Endodermal cell (in vitro differentiated cells): ENCODE measurements at regions not wholly inside any gene's neighbourhood (a gene's known extent, or its start where the extent isn't known, plus 50 kb on each side); places are given as distances from the start of the nearest gene placed in this dataset.
A peak's percentile ranks its signal among the peaks of the same experiment; 100 is the strongest.

Experiments
- DNase-seq: peaks from one replicate; pipeline ENCODE4 v3.0.0-alpha.2; 2017
- H3K27ac ChIP-seq: 2 replicates; pipeline ENCODE4 v1.5.1; 2013; ENCODE audit warnings: mild to moderate bottlenecking, low read depth, low read length, moderate library complexity
- H3K27me3 ChIP-seq: 2 replicates; pipeline ENCODE4 v1.6.1; 2013; ENCODE audit warnings: mild to moderate bottlenecking, low read length, moderate library complexity; ENCODE audit not compliant: insufficient read depth, control insufficient read depth, poor library complexity, severe bottlenecking
- H3K36me3 ChIP-seq: 2 replicates; pipeline ENCODE4 v1.7.0; 2013; ENCODE audit warnings: mild to moderate bottlenecking, low read length, moderate library complexity; ENCODE audit not compliant: control insufficient read depth, insufficient read depth
- H3K4me1 ChIP-seq: one replicate; pipeline ENCODE4 v1.7.0; 2013; ENCODE audit warnings: low read length; ENCODE audit not compliant: control insufficient read depth, insufficient read depth
- H3K4me3 ChIP-seq: 2 replicates; pipeline ENCODE4 v1.5.1; 2013; ENCODE audit warnings: mild to moderate bottlenecking, low read length, moderate library complexity
- H3K9ac ChIP-seq: 2 replicates; pipeline ENCODE4 v1.6.1; 2013; ENCODE audit warnings: mild to moderate bottlenecking, low read length, moderate library complexity; ENCODE audit not compliant: poor library complexity, severe bottlenecking; ENCODE audit errors: extremely low read depth
- H3K9me3 ChIP-seq: 2 replicates; pipeline ENCODE4 v1.6.1; 2013; ENCODE audit warnings: mild to moderate bottlenecking, low read length, moderate library complexity; ENCODE audit not compliant: control insufficient read depth
- H3K27ac Mint-ChIP-seq: 2 replicates; pipeline ENCODE4 v1.8.0; 2020; ENCODE audit warnings: mixed read lengths
- H3K27me3 Mint-ChIP-seq: 2 replicates; pipeline ENCODE4 v1.8.0; 2021; ENCODE audit warnings: mild to moderate bottlenecking, mixed read lengths; ENCODE audit not compliant: insufficient read depth
- H3K36me3 Mint-ChIP-seq: 2 replicates; pipeline ENCODE4 v1.8.0; 2020; ENCODE audit warnings: low read depth, mixed read lengths
- H3K4me1 Mint-ChIP-seq: 2 replicates; pipeline ENCODE4 v1.8.0; 2020; ENCODE audit warnings: mixed read lengths
- H3K4me3 Mint-ChIP-seq: 2 replicates; pipeline ENCODE4 v1.8.0; 2020; ENCODE audit warnings: mild to moderate bottlenecking, moderate library complexity, mixed read lengths
- H3K9me3 Mint-ChIP-seq: 2 replicates; pipeline ENCODE4 v1.8.0; 2020; ENCODE audit warnings: mild to moderate bottlenecking, mixed read lengths
- WGBS, 2 experiments: methylation state at CpG; one replicate each; pipeline versions ENCODE4 v1.1.5 to v1.1.7; 2013; ENCODE audit warnings: missing lambda C conversion rate in 2 of 2, mixed read lengths in 1 of 2; ENCODE audit not compliant: insufficient coverage in 1 of 2, insufficient read length in 1 of 2; 5-methylcytosine and 5-hydroxymethylcytosine counted together
- TF ChIP-seq, protein P1 (sequence below): fragments of 200-600 bp; sonication (generic); conservative IDR thresholded peaks from 2 replicates; pipeline ENCODE4 v1.5.0; 2021; ENCODE audit warnings: antibody characterized with exemption, mild to moderate bottlenecking

DNA sequence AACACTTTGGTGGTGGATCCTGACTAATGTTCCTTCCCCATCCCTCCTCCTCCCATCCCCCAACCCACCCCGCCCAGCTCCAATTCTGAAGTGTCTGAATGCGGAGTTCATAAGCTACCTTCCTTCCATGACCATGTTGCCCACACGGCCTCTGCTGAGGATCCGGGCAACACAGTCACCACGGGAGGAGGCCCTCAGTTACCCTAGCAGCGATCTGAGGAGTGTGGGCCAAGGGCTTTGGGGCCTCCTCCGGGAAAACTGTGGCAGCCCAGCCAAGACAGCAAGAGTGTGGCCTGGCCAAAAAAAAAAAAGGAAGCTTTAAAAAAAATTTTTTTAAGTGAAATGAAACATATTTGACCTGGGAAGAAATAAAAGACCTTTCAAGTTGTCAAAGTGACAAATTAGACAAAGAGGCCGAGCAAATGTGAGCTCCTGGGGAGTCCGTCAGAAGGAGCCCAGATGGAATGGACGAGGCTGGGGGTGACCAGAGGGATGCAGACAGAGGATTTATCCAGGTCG, 169.0 kb upstream of the PKDCC start:
- Mint-ChIP-seq H3K4me1 (peaks cover 5% of the 10 kb centered on the region), H3K9me3 (no peaks in the 10 kb centered on the region), H3K4me3 (no peak overlapping the region), H3K27me3 (peaks cover 5% of the 10 kb centered on the region), H3K27ac (no peak overlapping the region), H3K36me3 (no peaks in the 10 kb centered on the region)
- peak overlapping the region; percentile 81 for H3K27ac ChIP-seq
- WGBS, 2 experiments, result 77 to 87% methylated on average over 4 to 11 of the region's 11 CpGs
- H3K4me3 ChIP-seq, result no peak overlapping the region
- no peaks in the 10 kb centered on the region for H3K9me3 ChIP-seq
- TF ChIP-seq, protein P1, sequence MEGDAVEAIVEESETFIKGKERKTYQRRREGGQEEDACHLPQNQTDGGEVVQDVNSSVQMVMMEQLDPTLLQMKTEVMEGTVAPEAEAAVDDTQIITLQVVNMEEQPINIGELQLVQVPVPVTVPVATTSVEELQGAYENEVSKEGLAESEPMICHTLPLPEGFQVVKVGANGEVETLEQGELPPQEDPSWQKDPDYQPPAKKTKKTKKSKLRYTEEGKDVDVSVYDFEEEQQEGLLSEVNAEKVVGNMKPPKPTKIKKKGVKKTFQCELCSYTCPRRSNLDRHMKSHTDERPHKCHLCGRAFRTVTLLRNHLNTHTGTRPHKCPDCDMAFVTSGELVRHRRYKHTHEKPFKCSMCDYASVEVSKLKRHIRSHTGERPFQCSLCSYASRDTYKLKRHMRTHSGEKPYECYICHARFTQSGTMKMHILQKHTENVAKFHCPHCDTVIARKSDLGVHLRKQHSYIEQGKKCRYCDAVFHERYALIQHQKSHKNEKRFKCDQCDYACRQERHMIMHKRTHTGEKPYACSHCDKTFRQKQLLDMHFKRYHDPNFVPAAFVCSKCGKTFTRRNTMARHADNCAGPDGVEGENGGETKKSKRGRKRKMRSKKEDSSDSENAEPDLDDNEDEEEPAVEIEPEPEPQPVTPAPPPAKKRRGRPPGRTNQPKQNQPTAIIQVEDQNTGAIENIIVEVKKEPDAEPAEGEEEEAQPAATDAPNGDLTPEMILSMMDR, result no peak
- DNase-seq, result no peak
- H3K9ac ChIP-seq, result no peak overlapping the region
- no peaks in the 10 kb centered on the region for H3K4me1 ChIP-seq
- H3K36me3 ChIP-seq, result no peaks in the 10 kb centered on the region
- peaks cover 6% of the 10 kb centered on the region for H3K27me3 ChIP-seq

DNA sequence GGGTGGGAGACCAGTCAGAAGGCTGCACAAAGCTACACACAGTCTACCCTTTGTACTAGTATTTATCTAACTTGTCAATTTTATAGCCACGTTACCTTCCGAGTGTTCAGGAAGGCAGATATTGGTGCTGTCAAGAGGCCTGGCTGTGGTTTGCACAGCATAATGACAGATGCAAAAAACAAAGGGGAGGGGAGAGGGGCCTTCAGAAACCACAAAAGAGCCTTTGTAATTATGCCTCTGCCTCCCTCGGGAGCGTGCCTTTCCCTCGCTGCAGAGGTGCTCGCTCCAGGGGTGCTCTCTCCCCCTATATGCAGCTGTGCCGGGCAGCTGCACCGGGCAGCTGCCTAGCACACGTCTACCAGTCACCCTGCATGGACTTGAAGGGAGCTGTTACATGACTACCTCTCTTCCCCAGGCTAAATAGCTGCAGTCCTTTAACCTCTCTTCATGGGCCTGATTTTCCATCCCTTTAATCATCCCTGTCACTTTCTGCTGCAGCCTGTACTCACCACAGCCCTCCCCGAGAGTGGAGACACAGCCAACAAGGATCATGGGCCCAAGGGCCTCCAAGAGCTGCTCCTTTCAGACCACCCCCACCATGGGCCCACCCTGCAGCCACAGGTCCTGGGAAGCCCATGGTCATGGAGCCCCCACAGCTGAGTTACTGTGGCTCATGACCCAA, 168.4 kb upstream of the PKDCC start:
- peaks cover 6% of the 10 kb centered on the region for H3K27me3 ChIP-seq
- H3K4me1 ChIP-seq, result no peaks in the 10 kb centered on the region
- no peaks in the 10 kb centered on the region for H3K9me3 Mint-ChIP-seq
- no peak overlapping the region for H3K4me3 ChIP-seq
- no peaks in the 10 kb centered on the region for H3K36me3 Mint-ChIP-seq
- H3K27ac ChIP-seq, result peak overlapping the region; percentile 81
- peaks cover 5% of the 10 kb centered on the region for H3K27me3 Mint-ChIP-seq
- no peak overlapping the region for H3K27ac Mint-ChIP-seq
- TF ChIP-seq, protein P1, result no peak
- H3K36me3 ChIP-seq, result no peaks in the 10 kb centered on the region
- no peak for DNase-seq
- H3K4me1 Mint-ChIP-seq, result peaks cover 5% of the 10 kb centered on the region
- H3K9ac ChIP-seq, result no peak overlapping the region
- 50 to 71% methylated on average over 3 to 9 of the region's 10 CpGs for WGBS, 2 experiments
- H3K4me3 Mint-ChIP-seq, result no peak overlapping the region
- H3K9me3 ChIP-seq, result no peaks in the 10 kb centered on the region

DNA sequence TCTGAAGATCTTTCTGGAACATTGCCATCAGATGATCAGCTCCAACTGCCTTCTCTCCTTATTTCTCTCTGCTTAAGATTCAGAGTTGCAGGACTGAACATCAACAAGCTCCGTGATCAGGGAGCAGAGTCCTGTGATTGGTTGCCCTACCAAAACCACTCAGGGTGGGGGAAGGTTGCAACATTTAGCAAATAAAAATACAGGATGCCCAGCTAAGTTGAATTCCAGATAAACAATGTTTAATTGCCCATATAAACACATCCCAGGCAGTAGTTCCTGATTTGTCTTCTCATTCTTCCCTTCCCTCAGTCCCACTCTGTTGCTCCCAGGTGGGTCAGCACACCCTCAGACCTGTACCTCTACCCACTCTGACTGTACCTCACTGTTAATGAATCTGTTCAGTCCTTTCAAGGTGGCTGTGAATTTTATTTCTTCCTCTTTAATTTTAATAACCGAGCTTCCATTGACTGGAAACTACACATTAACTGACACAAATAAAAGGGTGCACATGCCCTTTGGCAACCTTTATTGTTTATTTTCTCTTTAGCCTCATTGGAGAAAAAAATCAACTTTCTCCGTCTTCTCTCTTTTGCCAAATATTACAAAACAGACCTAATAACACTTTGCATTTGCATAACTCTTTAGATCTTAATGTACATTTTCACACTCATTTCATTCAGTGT, 167.1 kb upstream of the PKDCC start:
- Mint-ChIP-seq H3K27me3 (peaks cover 4% of the 10 kb centered on the region), H3K36me3 (no peaks in the 10 kb centered on the region)
- 93 to 95% methylated on average over 2 to 3 of the region's 3 CpGs for WGBS, 2 experiments

More for the DNA sequence above, 167.1 kb upstream of the PKDCC start:
- no peaks in the 10 kb centered on the region for H3K36me3 ChIP-seq
- DNase-seq, result no peak
- Mint-ChIP-seq H3K4me1 (peaks cover 14% of the 10 kb centered on the region), H3K27ac (no peak overlapping the region), H3K4me3 (no peak overlapping the region), H3K9me3 (no peaks in the 10 kb centered on the region)
- no peak overlapping the region for H3K27ac ChIP-seq
- no peak overlapping the region for H3K9ac ChIP-seq
- H3K4me3 ChIP-seq, result no peak overlapping the region
- peaks cover 6% of the 10 kb centered on the region for H3K27me3 ChIP-seq
- no peaks in the 10 kb centered on the region for H3K9me3 ChIP-seq
- TF ChIP-seq, protein P1, result no peak
- H3K4me1 ChIP-seq, result no peaks in the 10 kb centered on the region
